ENCODE measurements at regions not wholly inside any gene's neighbourhood (a gene's known extent, or its start where the extent isn't known, plus 50 kb on each side); places are given as distances from the start of the nearest gene placed in this dataset.

DNA sequence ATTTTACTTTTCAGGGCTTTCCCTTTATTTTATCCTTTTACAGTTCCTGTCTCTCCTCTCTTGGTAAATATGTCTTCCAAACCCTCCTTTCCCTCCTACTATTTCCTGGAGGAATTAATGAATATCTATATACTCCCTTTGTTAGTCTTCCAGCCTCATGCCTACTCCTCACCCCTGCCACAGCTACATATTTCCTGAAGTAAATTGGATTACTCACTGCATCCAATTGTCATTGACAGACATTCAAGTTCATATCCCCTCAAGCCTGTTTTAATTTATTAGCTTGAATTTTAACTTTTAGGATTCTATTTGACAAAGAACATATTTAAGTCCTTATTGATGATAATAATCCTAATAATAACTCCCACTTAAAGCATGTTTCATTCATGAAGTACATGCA lies 314.5 kb downstream of the TMEM161B start:
- TF ChIP-seq, protein P1, sequence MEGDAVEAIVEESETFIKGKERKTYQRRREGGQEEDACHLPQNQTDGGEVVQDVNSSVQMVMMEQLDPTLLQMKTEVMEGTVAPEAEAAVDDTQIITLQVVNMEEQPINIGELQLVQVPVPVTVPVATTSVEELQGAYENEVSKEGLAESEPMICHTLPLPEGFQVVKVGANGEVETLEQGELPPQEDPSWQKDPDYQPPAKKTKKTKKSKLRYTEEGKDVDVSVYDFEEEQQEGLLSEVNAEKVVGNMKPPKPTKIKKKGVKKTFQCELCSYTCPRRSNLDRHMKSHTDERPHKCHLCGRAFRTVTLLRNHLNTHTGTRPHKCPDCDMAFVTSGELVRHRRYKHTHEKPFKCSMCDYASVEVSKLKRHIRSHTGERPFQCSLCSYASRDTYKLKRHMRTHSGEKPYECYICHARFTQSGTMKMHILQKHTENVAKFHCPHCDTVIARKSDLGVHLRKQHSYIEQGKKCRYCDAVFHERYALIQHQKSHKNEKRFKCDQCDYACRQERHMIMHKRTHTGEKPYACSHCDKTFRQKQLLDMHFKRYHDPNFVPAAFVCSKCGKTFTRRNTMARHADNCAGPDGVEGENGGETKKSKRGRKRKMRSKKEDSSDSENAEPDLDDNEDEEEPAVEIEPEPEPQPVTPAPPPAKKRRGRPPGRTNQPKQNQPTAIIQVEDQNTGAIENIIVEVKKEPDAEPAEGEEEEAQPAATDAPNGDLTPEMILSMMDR (conservative IDR thresholded peaks at IDR 0.05; ENCODE audit: low read depth, low read length): no peak
- no peak for TF ChIP-seq EZH2 (IDR thresholded peaks at IDR 0.05; ENCODE audit: borderline replicate concordance, low read depth, low read length, poor library complexity, severe bottlenecking)

All from A673 (cell line).